Erythroblast (primary cell): ENCODE measurements at regions not wholly inside any gene's neighbourhood (a gene's known extent, or its start where the extent isn't known, plus 50 kb on each side); places are given as distances from the start of the nearest gene placed in this dataset.

ENCODE experiments used
- GATA1 ChIP-seq: IDR thresholded peaks from 2 replicates; pipeline ENCODE4 v1.6.1; 2011; ENCODE audit warnings: low read depth, mild to moderate bottlenecking, control low read depth, low read length, moderate library complexity
- POLR2A ChIP-seq: IDR thresholded peaks from 2 replicates; pipeline ENCODE4 v1.6.1; 2011; ENCODE audit warnings: mild to moderate bottlenecking, low read length

- TF ChIP-seq POLR2A = no peak
- TF ChIP-seq GATA1 = no peak
Measured at GRCh38 chr5:52728686-52729085, 59.0 kb upstream of the ITGA1 start.
